Sigmoid colon (tissue), 4 donors: ENCODE measurements at regions not wholly inside any gene's neighbourhood (a gene's known extent, or its start where the extent isn't known, plus 50 kb on each side); places are given as distances from the start of the nearest gene placed in this dataset.

Experiments
- CTCF ChIP-seq, 4 experiments: fragments of 450-650 bp in 3 of 4; fragments of 200-600 bp in 1 of 4; IDR thresholded peaks; one replicate each; pipeline ENCODE4 v1.5.1; 2016 to 2019; ENCODE audit warnings: antibody characterized with exemption in 4 of 4, mild to moderate bottlenecking in 3 of 4, moderate library complexity in 2 of 4
- EP300 ChIP-seq, 4 donors: sonication (generic); formaldehyde crosslinking; IDR thresholded peaks; one replicate each; pipeline ENCODE4 v1.6.1; 2017; ENCODE audit warnings: antibody characterized with exemption in 4 of 4

GRCh38 chr2:34663314-34663713, 1064.2 kb upstream of the FAM98A start:
- TF ChIP-seq EP300 (IDR thresholded peaks at IDR 0.05) (no peak), CTCF (IDR thresholded peaks at IDR 0.05) (no peak)
